ENCODE measurements at regions not wholly inside any gene's neighbourhood (a gene's known extent, or its start where the extent isn't known, plus 50 kb on each side); places are given as distances from the start of the nearest gene placed in this dataset.

DNA sequence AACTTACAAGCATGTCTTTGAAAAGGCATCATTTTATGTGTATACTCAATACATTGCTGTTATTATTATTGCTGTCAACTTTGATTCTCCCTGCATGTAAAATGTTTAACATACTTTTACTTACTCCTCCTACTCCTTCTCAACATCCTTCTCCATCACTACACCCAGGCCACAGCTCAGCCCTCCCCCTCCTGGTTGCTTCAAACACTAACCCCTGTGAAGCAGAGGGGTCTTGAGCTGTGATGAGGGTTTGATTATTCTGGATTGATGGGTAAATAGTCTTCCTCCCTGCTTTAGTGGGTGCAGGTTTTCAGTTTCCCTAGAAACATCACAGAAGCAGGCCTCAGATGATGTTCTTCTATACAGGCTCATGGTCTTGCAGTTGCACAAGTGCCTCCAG, 221.0 kb downstream of the OSR1 start:
- Histone ChIP-seq H3K9ac (no peak overlapping the region), H3K27ac (no peak overlapping the region), H3K79me2 (ENCODE audit: insufficient read depth, low read depth) (no peaks in the 10 kb centered on the region), H2AFZ (ENCODE audit: low read depth) (no peak overlapping the region), H3K27me3 (ENCODE audit: insufficient read depth, low read depth) (no peaks in the 10 kb centered on the region), H4K20me1 (ENCODE audit: insufficient read depth) (no peaks in the 10 kb centered on the region), H3K4me3 (IDR thresholded peaks at IDR 0.05; ENCODE audit: insufficient read depth, low read depth, low read length) (no peak overlapping the region), H3K36me3 (ENCODE audit: insufficient read depth) (no peaks in the 10 kb centered on the region), H3K4me1 (ENCODE audit: low read depth, poor library complexity, severe bottlenecking) (no peaks in the 10 kb centered on the region), H3K4me2 (no peak overlapping the region)
- TF ChIP-seq, protein P1, sequence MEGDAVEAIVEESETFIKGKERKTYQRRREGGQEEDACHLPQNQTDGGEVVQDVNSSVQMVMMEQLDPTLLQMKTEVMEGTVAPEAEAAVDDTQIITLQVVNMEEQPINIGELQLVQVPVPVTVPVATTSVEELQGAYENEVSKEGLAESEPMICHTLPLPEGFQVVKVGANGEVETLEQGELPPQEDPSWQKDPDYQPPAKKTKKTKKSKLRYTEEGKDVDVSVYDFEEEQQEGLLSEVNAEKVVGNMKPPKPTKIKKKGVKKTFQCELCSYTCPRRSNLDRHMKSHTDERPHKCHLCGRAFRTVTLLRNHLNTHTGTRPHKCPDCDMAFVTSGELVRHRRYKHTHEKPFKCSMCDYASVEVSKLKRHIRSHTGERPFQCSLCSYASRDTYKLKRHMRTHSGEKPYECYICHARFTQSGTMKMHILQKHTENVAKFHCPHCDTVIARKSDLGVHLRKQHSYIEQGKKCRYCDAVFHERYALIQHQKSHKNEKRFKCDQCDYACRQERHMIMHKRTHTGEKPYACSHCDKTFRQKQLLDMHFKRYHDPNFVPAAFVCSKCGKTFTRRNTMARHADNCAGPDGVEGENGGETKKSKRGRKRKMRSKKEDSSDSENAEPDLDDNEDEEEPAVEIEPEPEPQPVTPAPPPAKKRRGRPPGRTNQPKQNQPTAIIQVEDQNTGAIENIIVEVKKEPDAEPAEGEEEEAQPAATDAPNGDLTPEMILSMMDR (conservative IDR thresholded peaks at IDR 0.05; ENCODE audit: low read depth, low read length): no peak

DNA sequence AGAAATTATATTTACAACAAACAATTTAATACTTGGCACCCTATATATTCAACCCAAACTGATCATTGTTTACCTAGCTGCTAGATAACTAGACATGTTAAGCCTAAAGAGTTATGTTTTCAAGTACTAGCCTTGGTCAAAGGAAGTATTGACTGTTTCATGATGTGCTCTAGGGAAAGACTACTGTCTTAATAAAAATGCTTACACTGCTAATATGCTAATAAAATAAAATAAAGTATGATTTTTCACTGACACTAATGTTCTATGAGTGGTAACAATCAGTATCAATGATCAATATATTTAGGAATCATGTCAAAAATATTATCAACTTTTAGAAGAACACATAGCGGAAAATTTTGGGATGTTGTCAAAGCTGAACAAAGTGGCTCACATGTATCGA, 225.5 kb downstream of the OSR1 start:
- no peaks in the 10 kb centered on the region for H3K4me1 ChIP-seq (ENCODE audit: low read depth, poor library complexity, severe bottlenecking)

DNA sequence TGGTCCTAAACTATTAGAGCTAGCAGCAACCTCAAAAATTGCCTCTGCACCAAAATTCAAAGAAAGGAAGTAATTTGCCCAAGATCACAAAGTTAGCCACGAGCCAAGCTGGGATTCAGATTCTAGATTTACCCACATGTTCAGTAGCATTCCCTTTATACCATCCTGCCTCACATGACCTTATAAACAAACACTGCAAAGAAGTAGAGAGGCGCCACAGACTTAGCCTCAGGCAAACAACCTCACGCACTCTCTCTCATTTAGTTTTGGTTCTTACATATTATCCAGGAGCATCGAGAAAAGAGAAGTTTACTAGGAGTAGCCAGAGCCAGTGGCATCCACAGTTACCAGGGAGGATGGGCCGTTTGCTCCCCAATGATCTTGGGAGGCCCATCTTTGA, 226.6 kb downstream of the OSR1 start:
- H3K4me1 ChIP-seq (ENCODE audit: low read depth, poor library complexity, severe bottlenecking): no peaks in the 10 kb centered on the region
- H4K20me1 ChIP-seq (ENCODE audit: insufficient read depth): no peaks in the 10 kb centered on the region
- H3K4me3 ChIP-seq (IDR thresholded peaks at IDR 0.05; ENCODE audit: insufficient read depth, low read depth, low read length): no peak overlapping the region
- TF ChIP-seq, protein P1 (conservative IDR thresholded peaks at IDR 0.05; ENCODE audit: low read depth, low read length): no peak
- H3K4me2 ChIP-seq: no peak overlapping the region
- no peak overlapping the region for H2AFZ ChIP-seq (ENCODE audit: low read depth)
- no peaks in the 10 kb centered on the region for H3K79me2 ChIP-seq (ENCODE audit: insufficient read depth, low read depth)
- no peak overlapping the region for H3K9ac ChIP-seq
- no peak overlapping the region for H3K27ac ChIP-seq
- no peaks in the 10 kb centered on the region for H3K36me3 ChIP-seq (ENCODE audit: insufficient read depth)
- no peaks in the 10 kb centered on the region for H3K27me3 ChIP-seq (ENCODE audit: insufficient read depth, low read depth)

More for the DNA sequence above, 225.5 kb downstream of the OSR1 start:
- no peaks in the 10 kb centered on the region for H3K79me2 ChIP-seq (ENCODE audit: insufficient read depth, low read depth)
- H3K27ac ChIP-seq: no peak overlapping the region
- H3K9ac ChIP-seq: no peak overlapping the region
- no peaks in the 10 kb centered on the region for H3K36me3 ChIP-seq (ENCODE audit: insufficient read depth)
- H3K27me3 ChIP-seq (ENCODE audit: insufficient read depth, low read depth): no peaks in the 10 kb centered on the region
- H4K20me1 ChIP-seq (ENCODE audit: insufficient read depth): no peaks in the 10 kb centered on the region
- no peak overlapping the region for H3K4me3 ChIP-seq (IDR thresholded peaks at IDR 0.05; ENCODE audit: insufficient read depth, low read depth, low read length)
- no peak overlapping the region for H3K4me2 ChIP-seq
- TF ChIP-seq, protein P1 (conservative IDR thresholded peaks at IDR 0.05; ENCODE audit: low read depth, low read length): no peak
- H2AFZ ChIP-seq (ENCODE audit: low read depth): no peak overlapping the region

DNA sequence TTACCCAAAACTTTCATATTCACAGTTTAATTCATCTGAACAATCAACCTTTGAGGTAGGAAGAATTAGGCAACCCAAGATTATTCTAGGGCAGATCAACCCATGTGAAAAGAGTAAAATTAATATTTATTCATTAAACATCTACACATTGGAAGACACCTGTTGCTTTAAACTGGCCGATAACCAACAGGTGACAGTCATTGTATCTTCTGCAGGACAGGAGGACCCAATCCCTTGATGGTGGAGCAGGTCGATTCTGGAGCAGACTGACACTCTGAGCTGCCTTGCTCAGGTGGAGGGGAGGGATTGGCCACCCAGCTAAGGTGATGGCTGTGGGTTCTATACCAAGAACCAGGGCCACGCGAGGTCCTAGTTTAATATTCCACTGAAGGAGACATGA, 230.3 kb downstream of the OSR1 start:
- no peaks in the 10 kb centered on the region for H3K27me3 ChIP-seq (ENCODE audit: insufficient read depth, low read depth)
- no peaks in the 10 kb centered on the region for H4K20me1 ChIP-seq (ENCODE audit: insufficient read depth)
- TF ChIP-seq, protein P1 (conservative IDR thresholded peaks at IDR 0.05; ENCODE audit: low read depth, low read length): no peak
- H3K4me3 ChIP-seq (IDR thresholded peaks at IDR 0.05; ENCODE audit: insufficient read depth, low read depth, low read length): no peak overlapping the region
- no peak overlapping the region for H3K4me2 ChIP-seq
- H3K36me3 ChIP-seq (ENCODE audit: insufficient read depth): no peaks in the 10 kb centered on the region
- H2AFZ ChIP-seq (ENCODE audit: low read depth): no peak overlapping the region
- no peak overlapping the region for H3K27ac ChIP-seq
- H3K9ac ChIP-seq: no peak overlapping the region
- no peaks in the 10 kb centered on the region for H3K4me1 ChIP-seq (ENCODE audit: low read depth, poor library complexity, severe bottlenecking)
- no peaks in the 10 kb centered on the region for H3K79me2 ChIP-seq (ENCODE audit: insufficient read depth, low read depth)
